HG02943 (cell line): ENCODE measurements at regions not wholly inside any gene's neighbourhood (a gene's known extent, or its start where the extent isn't known, plus 50 kb on each side); places are given as distances from the start of the nearest gene placed in this dataset.

ENCODE experiments used
- ATAC-seq: cut with Tn5 transposase; IDR thresholded peaks from one replicate; pipeline ENCODE4 v1.9.1; 2021; ENCODE audit warnings: mild to moderate bottlenecking, low read depth, moderate library complexity; ENCODE audit not compliant: unreplicated experiment

- ATAC-seq: no peak
Measured at GRCh38 chr16:85428899-85429775, 184.0 kb upstream of the GSE1 start.

GRCh38 chr16:85429776-85430522 lies 183.2 kb upstream of the GSE1 start:
- ATAC-seq: no peak

- no peak for ATAC-seq
Measured at GRCh38 chr16:85430523-85431421, 182.3 kb upstream of the GSE1 start.

- no peak for ATAC-seq
Measured at GRCh38 chr16:85431431-85432124, 181.5 kb upstream of the GSE1 start.

GRCh38 chr16:85432606-85433005 lies 180.5 kb upstream of the GSE1 start:
- ATAC-seq: no peak

GRCh38 chr16:85433477-85433876 lies 179.6 kb upstream of the GSE1 start:
- no peak for ATAC-seq

DNA sequence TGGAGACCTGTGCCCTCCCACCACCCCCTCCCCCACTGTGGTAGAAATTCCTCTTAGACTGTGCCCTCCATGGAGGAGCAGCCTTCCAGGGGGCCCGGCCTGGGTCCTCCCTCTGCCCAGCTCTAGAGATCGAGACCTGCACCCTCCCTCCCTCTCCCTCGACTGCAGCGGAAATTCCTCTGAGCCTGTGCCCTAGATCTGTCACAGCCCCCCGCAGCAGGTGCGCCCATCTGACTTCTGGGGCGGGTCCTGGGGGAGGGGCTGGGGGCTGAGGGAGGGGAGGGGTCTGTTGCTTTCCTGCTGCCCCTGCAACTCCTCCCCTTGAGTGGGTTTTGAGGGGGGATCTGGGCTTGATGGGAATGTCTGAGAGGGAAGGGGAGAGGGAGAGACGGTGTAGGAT lies 177.8 kb upstream of the GSE1 start:
- no peak for ATAC-seq

GRCh38 chr16:85435700-85436099 lies 177.4 kb upstream of the GSE1 start:
- no peak for ATAC-seq

GRCh38 chr16:85436207-85436606 lies 176.9 kb upstream of the GSE1 start:
- ATAC-seq: no peak

GRCh38 chr16:85436636-85437165 lies 176.4 kb upstream of the GSE1 start:
- no peak for ATAC-seq

DNA sequence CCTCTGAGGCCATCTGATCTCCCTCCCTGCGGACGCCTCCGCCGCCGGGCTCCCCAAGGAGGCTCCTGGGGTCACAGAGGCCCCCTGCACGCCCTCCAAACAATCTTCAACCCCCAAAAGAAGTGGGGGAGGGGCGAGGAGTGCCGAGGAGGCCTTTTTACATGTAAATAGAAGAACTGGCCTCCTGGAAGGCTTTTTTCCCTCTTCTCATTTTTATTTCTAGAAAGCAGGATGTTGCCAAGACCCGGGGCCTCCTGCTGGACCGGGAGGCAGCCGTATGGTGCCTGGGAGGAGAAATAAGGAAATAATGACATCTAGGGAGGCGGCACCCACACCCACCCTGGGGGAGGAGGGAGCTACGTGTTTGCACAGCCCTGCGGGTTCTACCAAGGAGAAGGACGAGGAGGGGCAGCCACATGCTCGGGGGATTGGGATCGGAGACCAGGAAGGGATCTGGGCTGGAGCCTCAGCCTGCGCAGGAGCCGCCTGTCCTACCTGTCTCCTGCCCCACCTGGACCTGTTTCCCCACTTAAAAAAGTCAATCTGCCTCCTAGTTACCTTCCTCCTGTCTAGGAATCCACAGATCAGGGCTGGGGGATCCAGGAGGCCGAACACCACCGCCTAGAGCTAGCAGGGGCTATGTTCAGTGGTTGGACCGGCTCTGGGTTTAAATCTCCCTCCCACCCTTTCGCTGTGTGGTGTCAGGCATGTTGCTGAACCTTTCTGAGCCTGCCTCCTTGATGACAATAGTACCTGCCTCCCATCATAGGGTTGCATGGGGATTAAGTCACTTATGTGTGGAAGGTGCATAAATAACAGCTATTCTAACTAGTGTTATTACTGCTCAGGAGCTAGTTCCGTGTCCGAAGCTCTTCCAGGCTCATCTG lies 175.7 kb upstream of the GSE1 start:
- ATAC-seq: no peak

DNA sequence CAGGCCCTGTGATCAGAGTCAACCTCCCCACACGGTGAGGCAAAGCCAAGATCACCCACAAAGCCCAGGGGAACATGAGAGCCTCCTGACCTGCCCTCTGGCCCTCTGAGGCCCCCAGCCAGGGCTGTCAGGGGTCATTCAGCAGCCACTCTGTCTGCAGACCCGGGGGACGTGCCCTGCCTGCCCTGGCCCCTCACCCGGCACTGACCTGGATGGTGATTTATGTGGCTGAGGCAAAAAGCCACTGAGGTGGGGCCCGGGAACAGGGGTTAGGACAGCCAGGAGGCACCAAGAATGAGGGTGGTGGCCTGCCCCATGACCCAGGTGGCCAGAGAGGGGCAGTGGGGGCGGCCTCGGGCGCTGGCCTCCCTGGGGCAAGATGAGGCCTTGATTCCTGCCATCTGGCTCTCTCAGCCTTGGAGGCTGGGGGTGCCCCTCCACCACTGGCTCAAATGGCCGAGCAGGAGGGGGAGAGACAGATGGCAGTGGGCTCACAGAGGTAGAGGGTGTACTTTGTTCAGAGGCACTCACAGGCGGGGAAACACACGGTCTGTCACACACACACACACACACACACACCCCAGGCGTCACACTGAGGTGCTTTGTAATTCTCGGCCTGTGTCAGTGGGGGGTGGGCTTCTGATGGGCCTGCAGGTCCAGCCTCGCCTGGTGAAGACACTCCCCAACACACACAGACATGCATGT lies 174.0 kb upstream of the GSE1 start:
- ATAC-seq: no peak

DNA sequence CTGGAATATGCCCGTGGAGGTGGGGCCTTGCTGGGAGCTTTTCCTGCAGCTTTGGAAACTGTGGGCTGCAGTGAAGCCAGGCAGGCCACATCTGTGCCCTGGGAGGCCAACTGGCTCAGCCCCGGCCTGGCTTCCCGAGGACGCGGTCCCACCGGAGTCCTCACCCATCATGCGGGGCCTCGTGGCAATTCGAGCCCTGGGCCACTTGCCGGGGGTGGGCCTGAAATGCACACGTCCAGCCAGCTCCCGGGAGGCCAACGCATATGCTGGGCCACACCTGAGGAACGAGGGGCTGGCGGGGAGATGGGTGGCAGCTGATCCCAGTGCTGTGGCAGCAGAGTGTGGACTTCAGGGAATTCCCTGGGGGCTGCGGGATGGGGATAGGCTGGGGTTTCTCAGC lies 172.4 kb upstream of the GSE1 start:
- ATAC-seq: no peak

DNA sequence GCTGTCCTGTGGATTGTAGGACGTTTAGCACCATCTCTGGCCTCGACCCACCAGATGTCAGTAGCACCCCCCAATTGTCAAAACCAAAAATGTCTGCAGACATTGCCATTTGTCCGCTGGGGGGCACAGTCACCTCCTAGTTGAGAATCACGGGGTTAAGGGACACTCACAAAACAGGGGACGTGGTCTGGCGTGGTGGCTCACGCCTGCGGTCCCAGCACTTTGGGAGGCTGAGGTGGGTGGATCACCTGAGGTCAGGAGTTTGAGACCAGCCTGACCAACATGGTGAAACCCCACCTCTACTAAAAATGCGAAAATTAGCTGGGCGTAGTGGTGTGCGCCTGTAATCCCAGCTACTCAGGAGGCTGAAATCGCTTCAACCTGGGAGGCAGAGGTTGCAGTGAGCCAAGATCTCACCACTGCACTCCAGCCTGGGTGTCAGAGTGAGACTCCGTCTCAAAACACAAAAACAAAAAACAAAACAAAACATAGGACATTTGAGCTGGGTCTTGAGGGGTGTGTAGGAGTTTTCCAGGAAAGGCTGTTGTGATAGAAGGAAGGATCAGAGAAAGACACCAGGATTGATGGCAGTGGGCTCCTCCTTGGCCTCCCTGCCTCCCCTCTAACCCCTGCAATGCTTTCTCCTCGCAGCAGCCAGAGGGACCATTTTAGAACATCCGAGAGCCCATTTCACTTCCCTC lies 171.8 kb upstream of the GSE1 start:
- ATAC-seq: no peak

DNA sequence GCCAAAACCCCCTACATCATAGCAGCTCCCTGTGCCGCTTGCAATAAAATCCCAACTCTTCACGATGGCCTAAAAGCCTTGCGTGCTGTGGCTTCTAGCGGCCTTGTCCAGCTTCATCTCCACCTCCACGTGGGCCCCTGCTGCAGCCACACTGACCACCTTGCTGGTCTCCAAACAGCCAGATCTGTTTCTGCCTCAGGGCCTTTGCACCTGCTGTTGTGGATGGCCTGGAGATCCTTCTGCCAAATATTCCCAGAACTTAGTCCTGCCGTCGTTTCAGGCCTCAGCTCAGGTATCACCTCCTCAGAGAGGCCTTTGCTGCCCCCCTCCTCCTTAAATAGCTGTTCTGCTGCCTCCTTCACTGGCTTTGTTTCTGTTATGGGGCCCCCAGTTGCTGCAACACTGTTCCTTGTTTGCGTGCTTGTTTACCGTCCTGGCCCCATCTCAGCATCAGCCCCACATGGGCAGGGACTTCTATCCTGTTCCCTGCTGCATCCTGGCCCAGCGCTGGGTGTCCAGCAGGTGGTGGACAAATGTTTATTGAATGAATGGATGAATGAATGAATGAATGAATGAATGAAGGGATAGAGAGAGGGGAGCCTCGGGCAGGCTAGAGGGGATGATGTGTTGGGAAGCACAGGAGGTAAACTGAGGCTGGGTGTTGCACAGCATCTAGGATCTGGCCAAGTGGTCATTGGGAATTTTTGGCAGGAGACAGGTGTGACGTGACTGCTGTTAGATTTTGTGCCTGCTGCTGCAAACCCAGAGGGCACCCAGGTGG lies 171.0 kb upstream of the GSE1 start:
- ATAC-seq: no peak

- no peak for ATAC-seq
Measured at GRCh38 chr16:85443116-85443515, 170.0 kb upstream of the GSE1 start.

- no peak for ATAC-seq
Measured at GRCh38 chr16:85443531-85443930, 169.6 kb upstream of the GSE1 start.
